ENCODE measurements at regions not wholly inside any gene's neighbourhood (a gene's known extent, or its start where the extent isn't known, plus 50 kb on each side); places are given as distances from the start of the nearest gene placed in this dataset.

- Mint-ChIP-seq H3K4me3 (no peak overlapping the region), H3K27me3 (ENCODE audit: insufficient read depth, low read depth, poor library complexity) (peaks cover 21% of the 10 kb centered on the region), H3K4me1 (peaks cover 9% of the 10 kb centered on the region; the same call in 2 of the 3 replicates), H3K9me3 (no peaks in the 10 kb centered on the region), H3K36me3 (ENCODE audit: low read depth) (no peaks in the 10 kb centered on the region), H3K27ac (no peak overlapping the region)
- no peak overlapping the region for H3K27ac ChIP-seq (ENCODE audit: low read depth)
- H3K36me3 ChIP-seq (ENCODE audit: insufficient read depth): no peaks in the 10 kb centered on the region
- no peak overlapping the region for H3K4me2 ChIP-seq
- peaks cover 7% of the 10 kb centered on the region; the same call in 1 of the 2 replicates for H3F3A ChIP-seq (replicated peaks; ENCODE audit: low read depth)
- H3K9me2 ChIP-seq (ENCODE audit: insufficient read depth): no peaks in the 10 kb centered on the region; the same call in 1 of the 2 replicates
- ATAC-seq: no peak
- no peak for TF ChIP-seq ZNF114 (CRISPR knock-in tag; IDR thresholded peaks at IDR 0.05)
- no peak for TF ChIP-seq ZNF462 (CRISPR knock-in tag; IDR thresholded peaks at IDR 0.05)
- TF ChIP-seq ZNF331 (CRISPR knock-in tag; IDR thresholded peaks at IDR 0.05; ENCODE audit: low read depth): no peak
- TF ChIP-seq CREB1 (CRISPR knock-in tag; IDR thresholded peaks at IDR 0.05; ENCODE audit: low read depth): no peak
- TF ChIP-seq CTCF (conservative IDR thresholded peaks at IDR 0.05; ENCODE audit: low read depth in 2 of 2): no peak
- TF ChIP-seq POLR2AphosphoS5 (IDR thresholded peaks at IDR 0.05; ENCODE audit: low read depth): no peak
- no peak for TF ChIP-seq NANOG (IDR thresholded peaks at IDR 0.05; ENCODE audit: borderline replicate concordance)
- no peak for TF ChIP-seq EZH2 (IDR thresholded peaks at IDR 0.05; ENCODE audit: low read depth, unreplicated experiment)
- no peak for TF ChIP-seq REST (IDR thresholded peaks at IDR 0.05; ENCODE audit: unreplicated experiment)
- no peak for TF ChIP-seq JUNB (IDR thresholded peaks at IDR 0.05; ENCODE audit: unreplicated experiment)
- no peak overlapping the region for H3K4me3 ChIP-seq
- H3K27me3 ChIP-seq (ENCODE audit: insufficient read depth): peaks cover 33% of the 10 kb centered on the region
- H4K20me1 ChIP-seq (replicated peaks; ENCODE audit: insufficient read depth): 0 out of 2 replicates have a peak, but pooled peaks cover 3% of the 10 kb centered on the region
- no peaks in the 10 kb centered on the region; the same call in 1 of the 2 replicates for H3K4me1 ChIP-seq (ENCODE audit: insufficient read depth)
- no peak for DNase-seq (ENCODE audit: low spot score)
- no peak overlapping the region for H2AFZ ChIP-seq
- H3K79me2 ChIP-seq (replicated peaks; ENCODE audit: insufficient read depth): no peaks in the 10 kb centered on the region
These were observed 69.8 kb downstream of the ISG20 start for GRCh38 chr15:88708655-88709054.

All from GM23338 (cell line).